GM23338 (cell line): ENCODE measurements at regions not wholly inside any gene's neighbourhood (a gene's known extent, or its start where the extent isn't known, plus 50 kb on each side); places are given as distances from the start of the nearest gene placed in this dataset.

Experiments used
- CREB1 ChIP-seq: fragments of 250-450 bp; sonication (Bioruptor Pico); IDR thresholded peaks from 2 replicates; pipeline ENCODE4 v1.5.0; 2020; ENCODE audit warnings: low read depth, mild to moderate bottlenecking, moderate library complexity
- ETS1 ChIP-seq: IDR thresholded peaks from 2 replicates; pipeline ENCODE4 v1.6.1; 2016; ENCODE audit warnings: antibody characterized with exemption
- EZH2 ChIP-seq: fragments of 200-600 bp; sonication (generic); IDR thresholded peaks from one replicate; pipeline ENCODE4 v1.8.0; 2017; ENCODE audit warnings: antibody characterized with exemption, mild to moderate bottlenecking, low read depth; ENCODE audit not compliant: unreplicated experiment
- NANOG ChIP-seq: IDR thresholded peaks from 2 replicates; pipeline ENCODE4 v1.6.1; 2016; ENCODE audit warnings: antibody characterized with exemption, borderline replicate concordance
- POLR2AphosphoS5 ChIP-seq: IDR thresholded peaks from 2 replicates; pipeline ENCODE4 v1.6.1; 2016; ENCODE audit warnings: antibody characterized with exemption, low read depth
- ZNF331 ChIP-seq: fragments of 250-450 bp; sonication (Bioruptor Pico); IDR thresholded peaks from 2 replicates; pipeline ENCODE4 v1.5.0; 2020; ENCODE audit warnings: low read depth, mild to moderate bottlenecking, moderate library complexity
- TF ChIP-seq, protein P1 (sequence below): fragments of 250-450 bp; sonication (Bioruptor Pico); IDR thresholded peaks from 2 replicates; pipeline ENCODE4 v1.5.0; 2020; ENCODE audit warnings: mild to moderate bottlenecking, moderate library complexity
- TF ChIP-seq, protein P2 (sequence below), 2 experiments: fragments of 200-600 bp in 1 of 2; sonication (generic) in 1 of 2; conservative IDR thresholded peaks; 2 replicates each; pipeline versions ENCODE4 v1.5.1 to v1.6.1; 2016 to 2017; ENCODE audit warnings: antibody characterized with exemption in 2 of 2, low read depth in 2 of 2, mild to moderate bottlenecking in 2 of 2, moderate library complexity in 1 of 2

DNA sequence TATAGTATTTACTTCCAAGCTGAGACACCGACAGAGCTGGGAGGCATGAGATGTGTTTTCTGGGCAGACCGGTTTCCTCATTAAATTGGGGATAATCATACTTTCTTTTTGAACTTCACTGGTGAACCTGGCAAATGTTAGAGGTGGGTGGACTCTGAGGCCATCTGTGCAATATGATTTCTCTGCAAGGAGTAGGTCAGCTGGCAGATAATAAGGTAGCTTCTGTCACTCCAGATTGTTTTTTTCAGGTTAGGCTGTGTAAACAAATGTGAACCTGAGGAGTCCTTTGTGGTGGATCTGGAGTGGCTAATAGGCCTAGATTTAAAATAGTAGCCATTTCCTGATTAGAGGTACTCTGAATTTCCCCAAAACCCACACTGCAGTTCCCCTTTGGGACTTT, 75.4 kb upstream of the S1PR3 start (continued):
- TF ChIP-seq, protein P1, sequence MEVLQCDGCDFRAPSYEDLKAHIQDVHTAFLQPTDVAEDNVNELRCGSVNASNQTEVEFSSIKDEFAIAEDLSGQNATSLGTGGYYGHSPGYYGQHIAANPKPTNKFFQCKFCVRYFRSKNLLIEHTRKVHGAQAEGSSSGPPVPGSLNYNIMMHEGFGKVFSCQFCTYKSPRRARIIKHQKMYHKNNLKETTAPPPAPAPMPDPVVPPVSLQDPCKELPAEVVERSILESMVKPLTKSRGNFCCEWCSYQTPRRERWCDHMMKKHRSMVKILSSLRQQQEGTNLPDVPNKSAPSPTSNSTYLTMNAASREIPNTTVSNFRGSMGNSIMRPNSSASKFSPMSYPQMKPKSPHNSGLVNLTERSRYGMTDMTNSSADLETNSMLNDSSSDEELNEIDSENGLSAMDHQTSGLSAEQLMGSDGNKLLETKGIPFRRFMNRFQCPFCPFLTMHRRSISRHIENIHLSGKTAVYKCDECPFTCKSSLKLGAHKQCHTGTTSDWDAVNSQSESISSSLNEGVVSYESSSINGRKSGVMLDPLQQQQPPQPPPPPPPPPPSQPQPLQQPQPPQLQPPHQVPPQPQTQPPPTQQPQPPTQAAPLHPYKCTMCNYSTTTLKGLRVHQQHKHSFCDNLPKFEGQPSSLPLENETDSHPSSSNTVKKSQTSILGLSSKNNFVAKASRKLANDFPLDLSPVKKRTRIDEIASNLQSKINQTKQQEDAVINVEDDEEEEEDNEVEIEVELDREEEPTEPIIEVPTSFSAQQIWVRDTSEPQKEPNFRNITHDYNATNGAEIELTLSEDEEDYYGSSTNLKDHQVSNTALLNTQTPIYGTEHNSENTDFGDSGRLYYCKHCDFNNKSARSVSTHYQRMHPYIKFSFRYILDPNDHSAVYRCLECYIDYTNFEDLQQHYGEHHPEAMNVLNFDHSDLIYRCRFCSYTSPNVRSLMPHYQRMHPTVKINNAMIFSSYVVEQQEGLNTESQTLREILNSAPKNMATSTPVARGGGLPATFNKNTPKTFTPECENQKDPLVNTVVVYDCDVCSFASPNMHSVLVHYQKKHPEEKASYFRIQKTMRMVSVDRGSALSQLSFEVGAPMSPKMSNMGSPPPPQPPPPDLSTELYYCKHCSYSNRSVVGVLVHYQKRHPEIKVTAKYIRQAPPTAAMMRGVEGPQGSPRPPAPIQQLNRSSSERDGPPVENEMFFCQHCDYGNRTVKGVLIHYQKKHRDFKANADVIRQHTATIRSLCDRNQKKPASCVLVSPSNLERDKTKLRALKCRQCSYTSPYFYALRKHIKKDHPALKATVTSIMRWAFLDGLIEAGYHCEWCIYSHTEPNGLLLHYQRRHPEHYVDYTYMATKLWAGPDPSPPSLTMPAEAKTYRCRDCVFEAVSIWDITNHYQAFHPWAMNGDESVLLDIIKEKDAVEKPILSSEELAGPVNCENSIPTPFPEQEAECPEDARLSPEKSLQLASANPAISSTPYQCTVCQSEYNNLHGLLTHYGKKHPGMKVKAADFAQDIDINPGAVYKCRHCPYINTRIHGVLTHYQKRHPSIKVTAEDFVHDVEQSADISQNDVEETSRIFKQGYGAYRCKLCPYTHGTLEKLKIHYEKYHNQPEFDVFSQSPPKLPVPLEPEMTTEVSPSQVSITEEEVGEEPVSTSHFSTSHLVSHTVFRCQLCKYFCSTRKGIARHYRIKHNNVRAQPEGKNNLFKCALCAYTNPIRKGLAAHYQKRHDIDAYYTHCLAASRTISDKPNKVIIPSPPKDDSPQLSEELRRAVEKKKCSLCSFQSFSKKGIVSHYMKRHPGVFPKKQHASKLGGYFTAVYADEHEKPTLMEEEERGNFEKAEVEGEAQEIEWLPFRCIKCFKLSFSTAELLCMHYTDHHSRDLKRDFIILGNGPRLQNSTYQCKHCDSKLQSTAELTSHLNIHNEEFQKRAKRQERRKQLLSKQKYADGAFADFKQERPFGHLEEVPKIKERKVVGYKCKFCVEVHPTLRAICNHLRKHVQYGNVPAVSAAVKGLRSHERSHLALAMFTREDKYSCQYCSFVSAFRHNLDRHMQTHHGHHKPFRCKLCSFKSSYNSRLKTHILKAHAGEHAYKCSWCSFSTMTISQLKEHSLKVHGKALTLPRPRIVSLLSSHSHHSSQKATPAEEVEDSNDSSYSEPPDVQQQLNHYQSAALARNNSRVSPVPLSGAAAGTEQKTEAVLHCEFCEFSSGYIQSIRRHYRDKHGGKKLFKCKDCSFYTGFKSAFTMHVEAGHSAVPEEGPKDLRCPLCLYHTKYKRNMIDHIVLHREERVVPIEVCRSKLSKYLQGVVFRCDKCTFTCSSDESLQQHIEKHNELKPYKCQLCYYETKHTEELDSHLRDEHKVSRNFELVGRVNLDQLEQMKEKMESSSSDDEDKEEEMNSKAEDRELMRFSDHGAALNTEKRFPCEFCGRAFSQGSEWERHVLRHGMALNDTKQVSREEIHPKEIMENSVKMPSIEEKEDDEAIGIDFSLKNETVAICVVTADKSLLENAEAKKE (CRISPR knock-in tag) = no peak
- TF ChIP-seq EZH2 (no peak), CREB1 (CRISPR knock-in tag) (no peak), NANOG (no peak), ETS1 (no peak), POLR2AphosphoS5 (no peak), ZNF331 (CRISPR knock-in tag) (no peak)
- TF ChIP-seq, protein P2, sequence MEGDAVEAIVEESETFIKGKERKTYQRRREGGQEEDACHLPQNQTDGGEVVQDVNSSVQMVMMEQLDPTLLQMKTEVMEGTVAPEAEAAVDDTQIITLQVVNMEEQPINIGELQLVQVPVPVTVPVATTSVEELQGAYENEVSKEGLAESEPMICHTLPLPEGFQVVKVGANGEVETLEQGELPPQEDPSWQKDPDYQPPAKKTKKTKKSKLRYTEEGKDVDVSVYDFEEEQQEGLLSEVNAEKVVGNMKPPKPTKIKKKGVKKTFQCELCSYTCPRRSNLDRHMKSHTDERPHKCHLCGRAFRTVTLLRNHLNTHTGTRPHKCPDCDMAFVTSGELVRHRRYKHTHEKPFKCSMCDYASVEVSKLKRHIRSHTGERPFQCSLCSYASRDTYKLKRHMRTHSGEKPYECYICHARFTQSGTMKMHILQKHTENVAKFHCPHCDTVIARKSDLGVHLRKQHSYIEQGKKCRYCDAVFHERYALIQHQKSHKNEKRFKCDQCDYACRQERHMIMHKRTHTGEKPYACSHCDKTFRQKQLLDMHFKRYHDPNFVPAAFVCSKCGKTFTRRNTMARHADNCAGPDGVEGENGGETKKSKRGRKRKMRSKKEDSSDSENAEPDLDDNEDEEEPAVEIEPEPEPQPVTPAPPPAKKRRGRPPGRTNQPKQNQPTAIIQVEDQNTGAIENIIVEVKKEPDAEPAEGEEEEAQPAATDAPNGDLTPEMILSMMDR (conservative IDR thresholded peaks at IDR 0.05; ENCODE audit: low read depth in 2 of 2) = no peak
